ENCODE measurements at regions not wholly inside any gene's neighbourhood (a gene's known extent, or its start where the extent isn't known, plus 50 kb on each side); places are given as distances from the start of the nearest gene placed in this dataset.

DNA sequence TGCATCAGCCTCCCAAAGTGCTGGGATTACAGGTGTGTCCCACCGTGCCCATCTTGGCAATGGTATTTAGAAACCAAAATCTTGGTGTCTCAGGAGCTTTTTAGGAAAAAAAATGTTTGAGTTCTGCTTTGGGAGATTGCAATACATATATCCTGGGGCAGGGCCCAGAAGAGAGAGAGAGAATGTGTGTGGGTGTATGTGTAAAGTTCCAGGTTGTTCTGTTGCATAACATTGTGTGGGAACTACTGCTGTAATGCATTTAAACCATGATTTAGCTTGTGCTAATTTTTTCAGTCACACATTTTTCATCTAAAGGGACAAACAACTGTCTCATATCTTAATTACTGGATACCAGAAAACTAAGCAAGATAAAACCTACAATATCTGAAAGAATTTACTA lies 70.8 kb upstream of the NABP1 start:
- intact Hi-C loops (cut with DNase I) = no loop called here
- H3K9me3 ChIP-seq = no peaks in the 10 kb centered on the region
- no peaks in the 10 kb centered on the region for H3K36me3 ChIP-seq
- no peaks in the 10 kb centered on the region for H3K27me3 ChIP-seq
- 81 to 91% methylated on average over 1 of the region's 1 CpG for WGBS, 2 donors
- H3K4me3 ChIP-seq (replicated peaks in 1 of 3) = no peak overlapping the region
- H3K27ac ChIP-seq = no peak overlapping the region
- DNase-seq = no peak
- TF ChIP-seq POLR2A (IDR thresholded peaks at IDR 0.05) = no peak
- TF ChIP-seq, protein P1, sequence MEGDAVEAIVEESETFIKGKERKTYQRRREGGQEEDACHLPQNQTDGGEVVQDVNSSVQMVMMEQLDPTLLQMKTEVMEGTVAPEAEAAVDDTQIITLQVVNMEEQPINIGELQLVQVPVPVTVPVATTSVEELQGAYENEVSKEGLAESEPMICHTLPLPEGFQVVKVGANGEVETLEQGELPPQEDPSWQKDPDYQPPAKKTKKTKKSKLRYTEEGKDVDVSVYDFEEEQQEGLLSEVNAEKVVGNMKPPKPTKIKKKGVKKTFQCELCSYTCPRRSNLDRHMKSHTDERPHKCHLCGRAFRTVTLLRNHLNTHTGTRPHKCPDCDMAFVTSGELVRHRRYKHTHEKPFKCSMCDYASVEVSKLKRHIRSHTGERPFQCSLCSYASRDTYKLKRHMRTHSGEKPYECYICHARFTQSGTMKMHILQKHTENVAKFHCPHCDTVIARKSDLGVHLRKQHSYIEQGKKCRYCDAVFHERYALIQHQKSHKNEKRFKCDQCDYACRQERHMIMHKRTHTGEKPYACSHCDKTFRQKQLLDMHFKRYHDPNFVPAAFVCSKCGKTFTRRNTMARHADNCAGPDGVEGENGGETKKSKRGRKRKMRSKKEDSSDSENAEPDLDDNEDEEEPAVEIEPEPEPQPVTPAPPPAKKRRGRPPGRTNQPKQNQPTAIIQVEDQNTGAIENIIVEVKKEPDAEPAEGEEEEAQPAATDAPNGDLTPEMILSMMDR (IDR thresholded peaks at IDR 0.05) = no peak
- no peaks in the 10 kb centered on the region for H3K4me1 ChIP-seq

DNA sequence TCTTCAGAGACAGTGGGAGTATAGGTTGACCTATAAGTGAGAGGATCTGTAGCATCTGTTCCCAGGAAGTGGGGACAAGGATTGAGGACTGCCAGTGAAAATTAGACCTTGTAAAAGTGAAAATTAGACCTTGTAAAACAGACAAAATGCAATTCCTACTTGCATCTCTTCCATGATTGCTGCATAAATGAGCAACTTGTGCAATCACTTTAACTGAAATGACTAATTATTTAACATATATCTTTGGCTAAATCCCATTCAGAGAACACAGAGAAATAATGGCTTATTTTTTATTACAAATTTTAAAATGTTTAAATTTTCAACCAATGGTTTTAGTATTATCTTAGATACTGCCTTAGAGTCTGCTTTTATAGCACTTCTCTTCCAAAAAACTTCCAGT lies 67.2 kb upstream of the NABP1 start:
- H3K27ac ChIP-seq = no peak overlapping the region
- intact Hi-C loops (cut with DNase I) = no loop called here
- H3K27me3 ChIP-seq = no peaks in the 10 kb centered on the region
- H3K4me3 ChIP-seq (replicated peaks in 1 of 3) = no peak overlapping the region
- H3K9me3 ChIP-seq = no peaks in the 10 kb centered on the region
- DNase-seq = no peak
- no peak for TF ChIP-seq POLR2A (IDR thresholded peaks at IDR 0.05)
- TF ChIP-seq, protein P1 (IDR thresholded peaks at IDR 0.05) = no peak
- no peaks in the 10 kb centered on the region for H3K36me3 ChIP-seq
- no peaks in the 10 kb centered on the region for H3K4me1 ChIP-seq

DNA sequence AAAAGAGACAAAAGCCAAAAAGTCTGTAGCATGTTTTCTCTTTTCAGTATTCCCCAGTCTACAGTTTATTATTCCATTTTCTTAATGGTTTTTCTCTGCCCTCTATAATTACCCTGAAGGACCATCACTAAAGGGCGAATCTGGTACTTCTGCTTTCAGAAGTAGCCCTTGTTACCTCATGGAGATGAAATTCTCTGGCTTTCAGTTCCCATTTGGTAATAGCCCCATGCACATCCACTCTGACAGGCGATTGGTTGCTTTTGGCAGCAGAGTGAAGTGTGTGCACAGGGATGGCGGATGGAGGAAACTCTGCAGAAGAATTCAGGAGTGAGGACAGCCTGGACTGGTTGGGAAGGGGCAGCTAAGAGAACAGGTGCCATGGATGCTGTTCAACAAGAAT lies 66.3 kb upstream of the NABP1 start:
- no peak for DNase-seq
- no peak for TF ChIP-seq POLR2A (IDR thresholded peaks at IDR 0.05)
- Histone ChIP-seq H3K36me3 (no peaks in the 10 kb centered on the region), H3K4me3 (replicated peaks in 1 of 3) (no peak overlapping the region), H3K27me3 (no peaks in the 10 kb centered on the region), H3K27ac (no peak overlapping the region), H3K9me3 (no peaks in the 10 kb centered on the region), H3K4me1 (no peaks in the 10 kb centered on the region)
- 60 to 66% methylated on average over 3 of the region's 3 CpGs for WGBS, 2 donors
- intact Hi-C loops (cut with DNase I) = no loop called here

DNA sequence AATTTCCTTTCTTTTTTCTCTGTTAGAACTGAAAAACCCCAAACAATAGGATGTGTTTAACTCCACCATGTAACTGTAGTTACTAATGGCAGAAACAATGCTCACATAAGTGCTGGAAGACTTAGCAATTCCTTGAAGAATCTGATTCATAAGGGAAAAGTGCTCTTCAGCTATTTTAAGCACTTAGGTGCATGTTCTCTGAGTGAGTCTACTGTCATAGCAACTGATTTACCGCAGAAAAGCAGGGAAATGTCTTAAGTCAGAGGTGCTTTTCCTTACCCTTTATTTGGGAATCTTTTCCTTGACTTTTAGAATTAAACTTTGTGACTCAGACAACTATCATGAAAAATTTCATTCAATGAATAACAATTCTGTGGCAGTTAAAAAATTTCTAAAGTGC lies 65.4 kb upstream of the NABP1 start:
- Histone ChIP-seq H3K4me1 (no peaks in the 10 kb centered on the region), H3K27ac (no peak overlapping the region), H3K36me3 (no peaks in the 10 kb centered on the region), H3K27me3 (no peaks in the 10 kb centered on the region), H3K9me3 (no peaks in the 10 kb centered on the region), H3K4me3 (replicated peaks in 1 of 3) (no peak overlapping the region)
- intact Hi-C loops (cut with DNase I) = no loop called here
- no peak for DNase-seq
- WGBS, 2 donors = 22 to 37% methylated on average over 1 of the region's 1 CpG
- TF ChIP-seq, protein P1 (IDR thresholded peaks at IDR 0.05) = no peak
- TF ChIP-seq POLR2A (IDR thresholded peaks at IDR 0.05) = no peak

DNA sequence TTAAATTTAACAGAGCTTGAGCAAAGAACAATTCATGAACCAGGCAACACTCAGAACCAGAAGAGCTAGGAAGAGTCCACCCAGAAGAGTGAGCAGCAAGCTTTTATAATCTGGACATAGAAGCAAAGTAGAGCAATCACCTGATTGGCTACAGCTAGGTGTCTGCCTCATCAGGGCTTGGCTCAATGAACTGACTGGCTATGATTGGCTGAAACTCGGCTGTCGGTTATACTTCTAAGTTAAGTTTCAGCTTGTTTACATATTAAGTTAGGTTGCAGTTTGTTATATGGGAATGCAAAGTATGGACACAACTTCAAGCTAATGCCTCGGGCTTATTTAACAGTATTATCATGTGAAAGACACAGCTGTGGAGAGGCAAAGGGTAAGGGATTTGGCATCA lies 63.2 kb upstream of the NABP1 start:
- no peak for TF ChIP-seq POLR2A (IDR thresholded peaks at IDR 0.05)
- TF ChIP-seq, protein P1 (IDR thresholded peaks at IDR 0.05) = no peak
- H3K9me3 ChIP-seq = no peaks in the 10 kb centered on the region
- intact Hi-C loops (cut with DNase I) = no loop called here

DNA sequence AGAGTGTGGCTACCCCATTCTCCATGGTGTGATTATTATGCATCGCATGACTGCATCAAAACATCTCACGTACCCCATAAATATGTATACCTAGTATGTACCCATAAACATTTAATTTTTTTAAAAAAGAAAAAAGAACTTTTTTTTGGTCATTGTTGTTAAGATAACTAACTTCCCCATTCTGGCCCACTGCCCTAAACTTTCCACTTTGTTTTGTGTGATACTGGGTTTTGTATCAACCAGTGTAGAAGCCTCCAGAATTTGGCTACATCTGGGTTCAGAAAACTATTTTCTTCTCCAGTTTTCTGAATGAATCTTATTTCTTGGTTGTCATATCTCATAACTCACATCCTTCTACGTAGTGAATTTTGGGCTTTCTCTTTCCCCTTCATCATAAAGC lies 62.3 kb upstream of the NABP1 start:
- H3K4me1 ChIP-seq = no peaks in the 10 kb centered on the region
- TF ChIP-seq POLR2A (IDR thresholded peaks at IDR 0.05) = no peak
- TF ChIP-seq, protein P1 (IDR thresholded peaks at IDR 0.05) = no peak
- H3K36me3 ChIP-seq = no peaks in the 10 kb centered on the region
- H3K9me3 ChIP-seq = no peaks in the 10 kb centered on the region
- no peak for DNase-seq
- no peak overlapping the region for H3K27ac ChIP-seq
- no peak overlapping the region for H3K4me3 ChIP-seq (replicated peaks in 1 of 3)
- no peaks in the 10 kb centered on the region for H3K27me3 ChIP-seq
- 64 to 93% methylated on average over 3 of the region's 3 CpGs for WGBS, 2 donors
- intact Hi-C loops (cut with DNase I) = no loop called here

More for the DNA sequence above, 63.2 kb upstream of the NABP1 start:
- no peaks in the 10 kb centered on the region for H3K4me1 ChIP-seq
- 95 to 96% methylated on average over 3 of the region's 3 CpGs for WGBS, 2 donors
- no peak for DNase-seq
- H3K27me3 ChIP-seq = no peaks in the 10 kb centered on the region
- no peak overlapping the region for H3K4me3 ChIP-seq (replicated peaks in 1 of 3)
- H3K27ac ChIP-seq = no peak overlapping the region
- H3K36me3 ChIP-seq = no peaks in the 10 kb centered on the region

All from thyroid gland (tissue), 4 donors.